GM23338 (cell line): ENCODE measurements at regions not wholly inside any gene's neighbourhood (a gene's known extent, or its start where the extent isn't known, plus 50 kb on each side); places are given as distances from the start of the nearest gene placed in this dataset.

Source experiments
- ATAC-seq: fragments of 200-7000 bp; cut with Tn5 transposase; 3 replicates; pipeline ENCODE4 v1.9.1; 2020
- DNase-seq: peaks from one replicate; pipeline ENCODE4 v3.0.0-alpha.2; 2015; ENCODE audit warnings: low spot score
- H2AFZ ChIP-seq: fragments of 200-600 bp; sonication (generic); 2 replicates; pipeline ENCODE4 v1.8.0; 2016; ENCODE audit warnings: antibody characterized with exemption, mild to moderate bottlenecking, moderate library complexity
- H3F3A ChIP-seq: fragments of 200-600 bp; sonication (generic); replicated peaks from 2 replicates; pipeline ENCODE4 v1.8.0; 2017; ENCODE audit warnings: antibody characterized with exemption, mixed run types, low read depth
- H3K27ac ChIP-seq: fragments of 200-600 bp; sonication (generic); 2 replicates; pipeline ENCODE4 v1.6.1; 2016; ENCODE audit warnings: low read depth
- H3K27me3 ChIP-seq: fragments of 200-600 bp; sonication (generic); 2 replicates; pipeline ENCODE4 v1.8.0; 2016; ENCODE audit warnings: mild to moderate bottlenecking, mixed run types, moderate library complexity; ENCODE audit not compliant: insufficient read depth
- H3K36me3 ChIP-seq: fragments of 200-600 bp; sonication (generic); 2 replicates; pipeline ENCODE4 v1.8.0; 2016; ENCODE audit warnings: mild to moderate bottlenecking; ENCODE audit not compliant: insufficient read depth
- H3K4me1 ChIP-seq: fragments of 200-600 bp; sonication (generic); 2 replicates; pipeline ENCODE4 v1.8.0; 2016; ENCODE audit warnings: mild to moderate bottlenecking, moderate library complexity; ENCODE audit not compliant: insufficient read depth
- H3K4me2 ChIP-seq: fragments of 200-600 bp; sonication (generic); 2 replicates; pipeline ENCODE4 v1.7.1; 2017; ENCODE audit warnings: mixed run types
- H3K4me3 ChIP-seq: fragments of 200-600 bp; sonication (generic); 2 replicates; pipeline ENCODE4 v1.6.1; 2016; ENCODE audit warnings: mixed run types
- H3K79me2 ChIP-seq: fragments of 200-600 bp; sonication (generic); replicated peaks from 2 replicates; pipeline ENCODE4 v1.8.0; 2017; ENCODE audit warnings: mild to moderate bottlenecking; ENCODE audit not compliant: insufficient read depth
- H3K9me2 ChIP-seq: fragments of 200-600 bp; sonication (generic); 2 replicates; pipeline ENCODE4 v1.8.0; 2017; ENCODE audit not compliant: insufficient read depth
- H4K20me1 ChIP-seq: fragments of 200-600 bp; sonication (generic); replicated peaks from 2 replicates; pipeline ENCODE4 v1.8.0; 2017; ENCODE audit warnings: mild to moderate bottlenecking; ENCODE audit not compliant: insufficient read depth
- H3K27ac Mint-ChIP-seq: 2 replicates; pipeline ENCODE4 v1.8.0; 2020; ENCODE audit warnings: inconsistent platforms, mild to moderate bottlenecking, moderate library complexity, mixed read lengths
- H3K27me3 Mint-ChIP-seq: 3 replicates; pipeline ENCODE4 v1.8.0; 2022; ENCODE audit warnings: low read depth, mild to moderate bottlenecking, moderate library complexity, mixed read lengths, inconsistent platforms; ENCODE audit not compliant: insufficient read depth, poor library complexity
- H3K36me3 Mint-ChIP-seq: 3 replicates; pipeline ENCODE4 v1.8.0; 2021; ENCODE audit warnings: low read depth, mild to moderate bottlenecking, inconsistent platforms, moderate library complexity, mixed read lengths
- H3K4me1 Mint-ChIP-seq: 3 replicates; pipeline ENCODE4 v1.8.0; 2020; ENCODE audit warnings: mild to moderate bottlenecking, inconsistent platforms, mixed read lengths
- H3K4me3 Mint-ChIP-seq: 3 replicates; pipeline ENCODE4 v1.8.0; 2021; ENCODE audit warnings: moderate library complexity, mild to moderate bottlenecking, inconsistent platforms, mixed read lengths
- H3K9me3 Mint-ChIP-seq: 3 replicates; pipeline ENCODE4 v1.8.0; 2020; ENCODE audit warnings: moderate library complexity, mild to moderate bottlenecking, inconsistent platforms, mixed read lengths
- CREB1 ChIP-seq: fragments of 250-450 bp; sonication (Bioruptor Pico); IDR thresholded peaks from 2 replicates; pipeline ENCODE4 v1.5.0; 2020; ENCODE audit warnings: low read depth, mild to moderate bottlenecking, moderate library complexity
- EZH2 ChIP-seq: fragments of 200-600 bp; sonication (generic); IDR thresholded peaks from one replicate; pipeline ENCODE4 v1.8.0; 2017; ENCODE audit warnings: antibody characterized with exemption, mild to moderate bottlenecking, low read depth; ENCODE audit not compliant: unreplicated experiment
- EZH2phosphoT487 ChIP-seq: fragments of 200-600 bp; sonication (generic); IDR thresholded peaks from one replicate; pipeline ENCODE4 v1.8.1; 2018; ENCODE audit warnings: antibody characterized with exemption; ENCODE audit not compliant: unreplicated experiment
- JUNB ChIP-seq: IDR thresholded peaks from one replicate; pipeline ENCODE4 v1.6.1; 2016; ENCODE audit warnings: antibody characterized with exemption; ENCODE audit not compliant: unreplicated experiment
- NANOG ChIP-seq: IDR thresholded peaks from 2 replicates; pipeline ENCODE4 v1.6.1; 2016; ENCODE audit warnings: antibody characterized with exemption, borderline replicate concordance
- POLR2AphosphoS5 ChIP-seq: IDR thresholded peaks from 2 replicates; pipeline ENCODE4 v1.6.1; 2016; ENCODE audit warnings: antibody characterized with exemption, low read depth
- STAT1 ChIP-seq: IDR thresholded peaks from one replicate; pipeline ENCODE4 v1.6.1; 2016; ENCODE audit warnings: antibody characterized with exemption; ENCODE audit not compliant: unreplicated experiment
- ZNF114 ChIP-seq: fragments of 250-450 bp; sonication (Bioruptor Pico); IDR thresholded peaks from 2 replicates; pipeline ENCODE4 v1.5.0; 2020; ENCODE audit warnings: mild to moderate bottlenecking, moderate library complexity
- ZNF331 ChIP-seq: fragments of 250-450 bp; sonication (Bioruptor Pico); IDR thresholded peaks from 2 replicates; pipeline ENCODE4 v1.5.0; 2020; ENCODE audit warnings: low read depth, mild to moderate bottlenecking, moderate library complexity
- TF ChIP-seq, protein P1 (sequence below): IDR thresholded peaks from one replicate; pipeline ENCODE4 v1.6.1; 2018; ENCODE audit warnings: antibody characterized with exemption; ENCODE audit not compliant: unreplicated experiment
- TF ChIP-seq, protein P2 (sequence below), 2 experiments: fragments of 200-600 bp in 1 of 2; sonication (generic) in 1 of 2; conservative IDR thresholded peaks; 2 replicates each; pipeline versions ENCODE4 v1.5.1 to v1.6.1; 2016 to 2017; ENCODE audit warnings: antibody characterized with exemption in 2 of 2, low read depth in 2 of 2, mild to moderate bottlenecking in 2 of 2, moderate library complexity in 1 of 2
- TF ChIP-seq, protein P3 (sequence below): fragments of 250-450 bp; sonication (Bioruptor Pico); IDR thresholded peaks from 2 replicates; pipeline ENCODE4 v1.5.0; 2020; ENCODE audit warnings: mild to moderate bottlenecking, moderate library complexity
- TF ChIP-seq, protein P4 (sequence below): IDR thresholded peaks from 2 replicates; pipeline ENCODE4 v1.6.1; 2016; ENCODE audit warnings: antibody characterized with exemption

DNA sequence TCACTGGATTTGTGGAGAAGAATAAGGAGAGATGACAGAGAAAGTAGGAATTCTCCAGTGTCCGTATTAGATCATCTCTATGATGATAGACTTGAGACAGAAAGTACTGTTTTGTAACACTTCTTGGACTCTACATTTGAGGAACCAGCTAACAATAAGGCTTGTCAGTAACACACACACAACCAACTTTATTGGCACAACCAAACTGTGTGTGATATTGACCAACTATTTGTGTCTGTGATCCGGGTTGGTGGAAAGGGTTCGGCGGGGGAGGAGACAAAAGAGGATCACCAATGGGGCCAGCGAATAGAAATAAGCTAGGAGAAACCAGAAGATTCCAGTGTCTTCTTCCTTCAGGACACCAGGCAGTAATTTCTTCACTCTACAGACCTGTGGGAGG, 79.8 kb downstream of the MARCHF4 start:
- TF ChIP-seq CREB1 (no peak), ZNF331 (CRISPR knock-in tag) (no peak), JUNB (no peak), EZH2 (no peak), ZNF114 (CRISPR knock-in tag) (no peak), NANOG (no peak), EZH2phosphoT487 (no peak), STAT1 (no peak), POLR2AphosphoS5 (no peak)
- TF ChIP-seq, protein P1, sequence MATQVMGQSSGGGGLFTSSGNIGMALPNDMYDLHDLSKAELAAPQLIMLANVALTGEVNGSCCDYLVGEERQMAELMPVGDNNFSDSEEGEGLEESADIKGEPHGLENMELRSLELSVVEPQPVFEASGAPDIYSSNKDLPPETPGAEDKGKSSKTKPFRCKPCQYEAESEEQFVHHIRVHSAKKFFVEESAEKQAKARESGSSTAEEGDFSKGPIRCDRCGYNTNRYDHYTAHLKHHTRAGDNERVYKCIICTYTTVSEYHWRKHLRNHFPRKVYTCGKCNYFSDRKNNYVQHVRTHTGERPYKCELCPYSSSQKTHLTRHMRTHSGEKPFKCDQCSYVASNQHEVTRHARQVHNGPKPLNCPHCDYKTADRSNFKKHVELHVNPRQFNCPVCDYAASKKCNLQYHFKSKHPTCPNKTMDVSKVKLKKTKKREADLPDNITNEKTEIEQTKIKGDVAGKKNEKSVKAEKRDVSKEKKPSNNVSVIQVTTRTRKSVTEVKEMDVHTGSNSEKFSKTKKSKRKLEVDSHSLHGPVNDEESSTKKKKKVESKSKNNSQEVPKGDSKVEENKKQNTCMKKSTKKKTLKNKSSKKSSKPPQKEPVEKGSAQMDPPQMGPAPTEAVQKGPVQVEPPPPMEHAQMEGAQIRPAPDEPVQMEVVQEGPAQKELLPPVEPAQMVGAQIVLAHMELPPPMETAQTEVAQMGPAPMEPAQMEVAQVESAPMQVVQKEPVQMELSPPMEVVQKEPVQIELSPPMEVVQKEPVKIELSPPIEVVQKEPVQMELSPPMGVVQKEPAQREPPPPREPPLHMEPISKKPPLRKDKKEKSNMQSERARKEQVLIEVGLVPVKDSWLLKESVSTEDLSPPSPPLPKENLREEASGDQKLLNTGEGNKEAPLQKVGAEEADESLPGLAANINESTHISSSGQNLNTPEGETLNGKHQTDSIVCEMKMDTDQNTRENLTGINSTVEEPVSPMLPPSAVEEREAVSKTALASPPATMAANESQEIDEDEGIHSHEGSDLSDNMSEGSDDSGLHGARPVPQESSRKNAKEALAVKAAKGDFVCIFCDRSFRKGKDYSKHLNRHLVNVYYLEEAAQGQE, result no peak
- TF ChIP-seq, protein P2, sequence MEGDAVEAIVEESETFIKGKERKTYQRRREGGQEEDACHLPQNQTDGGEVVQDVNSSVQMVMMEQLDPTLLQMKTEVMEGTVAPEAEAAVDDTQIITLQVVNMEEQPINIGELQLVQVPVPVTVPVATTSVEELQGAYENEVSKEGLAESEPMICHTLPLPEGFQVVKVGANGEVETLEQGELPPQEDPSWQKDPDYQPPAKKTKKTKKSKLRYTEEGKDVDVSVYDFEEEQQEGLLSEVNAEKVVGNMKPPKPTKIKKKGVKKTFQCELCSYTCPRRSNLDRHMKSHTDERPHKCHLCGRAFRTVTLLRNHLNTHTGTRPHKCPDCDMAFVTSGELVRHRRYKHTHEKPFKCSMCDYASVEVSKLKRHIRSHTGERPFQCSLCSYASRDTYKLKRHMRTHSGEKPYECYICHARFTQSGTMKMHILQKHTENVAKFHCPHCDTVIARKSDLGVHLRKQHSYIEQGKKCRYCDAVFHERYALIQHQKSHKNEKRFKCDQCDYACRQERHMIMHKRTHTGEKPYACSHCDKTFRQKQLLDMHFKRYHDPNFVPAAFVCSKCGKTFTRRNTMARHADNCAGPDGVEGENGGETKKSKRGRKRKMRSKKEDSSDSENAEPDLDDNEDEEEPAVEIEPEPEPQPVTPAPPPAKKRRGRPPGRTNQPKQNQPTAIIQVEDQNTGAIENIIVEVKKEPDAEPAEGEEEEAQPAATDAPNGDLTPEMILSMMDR (conservative IDR thresholded peaks at IDR 0.05; ENCODE audit: low read depth in 2 of 2), result no peak
- TF ChIP-seq, protein P3, sequence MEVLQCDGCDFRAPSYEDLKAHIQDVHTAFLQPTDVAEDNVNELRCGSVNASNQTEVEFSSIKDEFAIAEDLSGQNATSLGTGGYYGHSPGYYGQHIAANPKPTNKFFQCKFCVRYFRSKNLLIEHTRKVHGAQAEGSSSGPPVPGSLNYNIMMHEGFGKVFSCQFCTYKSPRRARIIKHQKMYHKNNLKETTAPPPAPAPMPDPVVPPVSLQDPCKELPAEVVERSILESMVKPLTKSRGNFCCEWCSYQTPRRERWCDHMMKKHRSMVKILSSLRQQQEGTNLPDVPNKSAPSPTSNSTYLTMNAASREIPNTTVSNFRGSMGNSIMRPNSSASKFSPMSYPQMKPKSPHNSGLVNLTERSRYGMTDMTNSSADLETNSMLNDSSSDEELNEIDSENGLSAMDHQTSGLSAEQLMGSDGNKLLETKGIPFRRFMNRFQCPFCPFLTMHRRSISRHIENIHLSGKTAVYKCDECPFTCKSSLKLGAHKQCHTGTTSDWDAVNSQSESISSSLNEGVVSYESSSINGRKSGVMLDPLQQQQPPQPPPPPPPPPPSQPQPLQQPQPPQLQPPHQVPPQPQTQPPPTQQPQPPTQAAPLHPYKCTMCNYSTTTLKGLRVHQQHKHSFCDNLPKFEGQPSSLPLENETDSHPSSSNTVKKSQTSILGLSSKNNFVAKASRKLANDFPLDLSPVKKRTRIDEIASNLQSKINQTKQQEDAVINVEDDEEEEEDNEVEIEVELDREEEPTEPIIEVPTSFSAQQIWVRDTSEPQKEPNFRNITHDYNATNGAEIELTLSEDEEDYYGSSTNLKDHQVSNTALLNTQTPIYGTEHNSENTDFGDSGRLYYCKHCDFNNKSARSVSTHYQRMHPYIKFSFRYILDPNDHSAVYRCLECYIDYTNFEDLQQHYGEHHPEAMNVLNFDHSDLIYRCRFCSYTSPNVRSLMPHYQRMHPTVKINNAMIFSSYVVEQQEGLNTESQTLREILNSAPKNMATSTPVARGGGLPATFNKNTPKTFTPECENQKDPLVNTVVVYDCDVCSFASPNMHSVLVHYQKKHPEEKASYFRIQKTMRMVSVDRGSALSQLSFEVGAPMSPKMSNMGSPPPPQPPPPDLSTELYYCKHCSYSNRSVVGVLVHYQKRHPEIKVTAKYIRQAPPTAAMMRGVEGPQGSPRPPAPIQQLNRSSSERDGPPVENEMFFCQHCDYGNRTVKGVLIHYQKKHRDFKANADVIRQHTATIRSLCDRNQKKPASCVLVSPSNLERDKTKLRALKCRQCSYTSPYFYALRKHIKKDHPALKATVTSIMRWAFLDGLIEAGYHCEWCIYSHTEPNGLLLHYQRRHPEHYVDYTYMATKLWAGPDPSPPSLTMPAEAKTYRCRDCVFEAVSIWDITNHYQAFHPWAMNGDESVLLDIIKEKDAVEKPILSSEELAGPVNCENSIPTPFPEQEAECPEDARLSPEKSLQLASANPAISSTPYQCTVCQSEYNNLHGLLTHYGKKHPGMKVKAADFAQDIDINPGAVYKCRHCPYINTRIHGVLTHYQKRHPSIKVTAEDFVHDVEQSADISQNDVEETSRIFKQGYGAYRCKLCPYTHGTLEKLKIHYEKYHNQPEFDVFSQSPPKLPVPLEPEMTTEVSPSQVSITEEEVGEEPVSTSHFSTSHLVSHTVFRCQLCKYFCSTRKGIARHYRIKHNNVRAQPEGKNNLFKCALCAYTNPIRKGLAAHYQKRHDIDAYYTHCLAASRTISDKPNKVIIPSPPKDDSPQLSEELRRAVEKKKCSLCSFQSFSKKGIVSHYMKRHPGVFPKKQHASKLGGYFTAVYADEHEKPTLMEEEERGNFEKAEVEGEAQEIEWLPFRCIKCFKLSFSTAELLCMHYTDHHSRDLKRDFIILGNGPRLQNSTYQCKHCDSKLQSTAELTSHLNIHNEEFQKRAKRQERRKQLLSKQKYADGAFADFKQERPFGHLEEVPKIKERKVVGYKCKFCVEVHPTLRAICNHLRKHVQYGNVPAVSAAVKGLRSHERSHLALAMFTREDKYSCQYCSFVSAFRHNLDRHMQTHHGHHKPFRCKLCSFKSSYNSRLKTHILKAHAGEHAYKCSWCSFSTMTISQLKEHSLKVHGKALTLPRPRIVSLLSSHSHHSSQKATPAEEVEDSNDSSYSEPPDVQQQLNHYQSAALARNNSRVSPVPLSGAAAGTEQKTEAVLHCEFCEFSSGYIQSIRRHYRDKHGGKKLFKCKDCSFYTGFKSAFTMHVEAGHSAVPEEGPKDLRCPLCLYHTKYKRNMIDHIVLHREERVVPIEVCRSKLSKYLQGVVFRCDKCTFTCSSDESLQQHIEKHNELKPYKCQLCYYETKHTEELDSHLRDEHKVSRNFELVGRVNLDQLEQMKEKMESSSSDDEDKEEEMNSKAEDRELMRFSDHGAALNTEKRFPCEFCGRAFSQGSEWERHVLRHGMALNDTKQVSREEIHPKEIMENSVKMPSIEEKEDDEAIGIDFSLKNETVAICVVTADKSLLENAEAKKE (CRISPR knock-in tag), result no peak
- TF ChIP-seq, protein P4, sequence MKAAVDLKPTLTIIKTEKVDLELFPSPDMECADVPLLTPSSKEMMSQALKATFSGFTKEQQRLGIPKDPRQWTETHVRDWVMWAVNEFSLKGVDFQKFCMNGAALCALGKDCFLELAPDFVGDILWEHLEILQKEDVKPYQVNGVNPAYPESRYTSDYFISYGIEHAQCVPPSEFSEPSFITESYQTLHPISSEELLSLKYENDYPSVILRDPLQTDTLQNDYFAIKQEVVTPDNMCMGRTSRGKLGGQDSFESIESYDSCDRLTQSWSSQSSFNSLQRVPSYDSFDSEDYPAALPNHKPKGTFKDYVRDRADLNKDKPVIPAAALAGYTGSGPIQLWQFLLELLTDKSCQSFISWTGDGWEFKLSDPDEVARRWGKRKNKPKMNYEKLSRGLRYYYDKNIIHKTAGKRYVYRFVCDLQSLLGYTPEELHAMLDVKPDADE, result no peak
- Histone ChIP-seq H3K27me3 (no peaks in the 10 kb centered on the region), H3K79me2 (no peaks in the 10 kb centered on the region), H3K4me3 (no peak overlapping the region), H4K20me1 (no peaks in the 10 kb centered on the region), H3K36me3 (no peaks in the 10 kb centered on the region), H3K9me2 (no peaks in the 10 kb centered on the region), H2AFZ (no peak overlapping the region), H3K4me2 (no peak overlapping the region), H3K27ac (no peak overlapping the region), H3F3A (no peaks in the 10 kb centered on the region), H3K4me1 (peaks cover 8% of the 10 kb centered on the region)
- H3K4me3 Mint-ChIP-seq, result no peak overlapping the region
- peaks cover 15% of the 10 kb centered on the region for H3K4me1 Mint-ChIP-seq
- H3K27me3 Mint-ChIP-seq, result peaks cover 4% of the 10 kb centered on the region
- DNase-seq (no peak), ATAC-seq (no peak)
- no peaks in the 10 kb centered on the region for H3K36me3 Mint-ChIP-seq
- H3K27ac Mint-ChIP-seq, result no peak overlapping the region
- no peaks in the 10 kb centered on the region for H3K9me3 Mint-ChIP-seq
